NCI-H748 treated with DMSO at 0.1 percent for 48 hours (cell line): ENCODE measurements at regions not wholly inside any gene's neighbourhood (a gene's known extent, or its start where the extent isn't known, plus 50 kb on each side); places are given as distances from the start of the nearest gene placed in this dataset.
"Not testable (repeated sequence)": the region's sequence is repeated elsewhere in the genome, so short reads cannot be mapped to it uniquely, and the experiment has no call there.

ENCODE experiments used
- DNase-seq: peaks from one replicate; lab custom pipeline; 2025; lab: John Stamatoyannopoulos, UW

DNA sequence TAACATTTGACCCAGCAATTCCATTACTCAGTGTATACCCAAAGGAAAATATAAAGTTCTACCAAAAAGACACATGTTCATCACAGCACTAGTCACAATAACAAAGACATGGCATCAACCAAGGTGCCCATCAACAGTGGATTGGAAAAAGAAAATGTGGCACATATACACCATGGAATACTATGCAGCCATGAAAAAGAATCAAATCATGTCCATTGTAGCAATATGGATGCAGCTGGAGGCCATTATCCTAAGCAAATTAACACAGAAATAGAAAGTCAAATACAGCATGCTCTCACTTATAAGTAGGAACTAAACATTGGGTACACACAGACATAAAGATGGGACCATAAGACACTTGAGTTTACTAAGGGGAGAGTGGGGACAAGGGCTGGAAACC lies 441.9 kb upstream of the ID4 start:
- DNase-seq, result no peak

DNA sequence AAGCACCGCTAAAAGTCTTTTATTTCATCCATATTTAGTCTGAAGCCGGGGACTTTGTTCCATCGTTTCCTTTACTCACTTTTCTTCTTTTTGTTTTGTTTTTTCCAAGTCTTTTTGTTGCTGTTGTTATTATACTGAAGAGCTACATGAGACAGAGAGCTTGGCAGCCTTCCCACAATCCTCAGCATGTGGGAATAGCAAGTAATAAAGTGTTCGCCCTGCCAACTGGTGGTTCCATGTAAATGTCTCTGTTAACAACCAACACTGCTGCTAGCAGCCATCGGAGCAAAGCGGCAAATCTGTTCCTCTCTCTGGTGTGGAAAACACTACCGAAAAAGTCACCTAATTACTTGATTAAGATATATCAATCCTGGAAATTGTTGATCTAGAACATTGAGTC lies 437.8 kb upstream of the ID4 start:
- DNase-seq, result no peak

DNA sequence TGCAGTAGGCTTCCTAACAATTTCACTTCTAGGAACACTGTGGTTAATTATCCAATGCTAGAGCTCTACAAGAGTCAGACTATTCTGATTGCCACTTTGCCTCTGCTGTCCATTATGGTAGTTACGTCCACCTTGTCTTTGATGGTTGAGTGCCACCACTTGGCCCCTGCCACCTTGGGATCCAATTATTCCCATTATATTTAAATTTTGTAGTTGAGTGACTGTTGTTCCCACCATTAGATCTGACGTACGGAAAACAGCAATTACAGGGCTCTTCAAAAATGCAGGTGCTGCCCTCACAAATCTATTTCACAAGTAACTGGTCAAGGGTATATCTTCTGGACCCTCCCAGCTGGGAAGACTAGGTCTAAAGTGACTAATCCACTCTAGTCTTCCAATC lies 432.3 kb upstream of the ID4 start:
- not testable (repeated sequence) for DNase-seq

DNA sequence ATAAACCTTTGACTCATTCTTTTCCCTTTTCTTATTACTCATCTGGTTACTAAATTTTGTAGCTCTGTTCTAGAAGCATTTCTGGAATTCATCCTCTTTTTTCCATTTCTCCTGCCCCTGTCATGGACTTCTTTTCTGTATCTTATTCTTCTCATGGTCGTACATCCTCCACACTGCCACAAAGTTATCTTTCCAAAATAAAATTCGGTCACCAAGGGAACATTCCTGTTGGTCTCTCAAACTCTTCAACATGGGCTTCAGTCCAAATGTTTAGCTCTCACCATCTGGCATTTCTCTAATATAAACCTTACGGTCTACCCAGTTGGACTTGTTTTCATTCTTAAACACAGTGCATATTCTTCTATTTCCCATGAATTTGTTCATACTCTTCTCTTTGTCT lies 428.8 kb upstream of the ID4 start:
- DNase-seq, result no peak

DNA sequence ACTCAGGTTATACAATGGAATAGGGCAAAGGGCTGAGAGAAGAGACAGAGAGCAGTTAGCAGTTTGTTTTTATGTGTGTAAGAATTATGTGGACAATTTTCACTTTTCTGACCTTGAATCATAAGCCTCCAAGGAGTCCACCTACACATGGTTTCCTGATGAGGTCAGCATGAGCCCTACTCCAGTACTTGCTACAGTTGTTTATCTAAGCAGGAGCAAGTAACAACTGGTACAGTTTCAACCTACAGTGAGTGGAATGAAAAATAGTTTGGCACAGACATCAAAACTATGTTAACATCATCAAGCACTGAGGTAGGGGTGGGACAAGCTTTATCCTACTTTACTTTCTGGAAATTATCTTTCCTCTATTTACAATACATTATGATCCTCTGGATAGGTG lies 426.7 kb upstream of the ID4 start:
- DNase-seq, result no peak

DNA sequence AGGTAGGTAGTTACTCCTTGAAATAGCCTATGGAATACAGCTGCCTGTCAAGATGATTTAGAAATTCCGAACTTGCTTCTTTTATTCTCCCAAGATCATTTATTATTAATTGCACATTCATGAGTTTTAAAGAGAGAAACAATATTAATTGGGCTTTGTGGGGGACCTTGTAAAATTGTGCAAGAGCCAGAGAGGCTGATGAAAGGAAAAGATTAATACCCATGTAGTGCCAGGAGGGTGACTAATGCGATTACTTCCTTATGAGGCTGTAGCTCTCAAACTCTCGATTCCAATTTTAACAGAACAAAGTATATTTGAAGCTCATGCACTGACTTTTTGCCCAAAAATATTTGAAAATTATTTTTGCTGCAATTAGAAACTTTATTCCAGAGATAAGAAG lies 423.8 kb upstream of the ID4 start:
- no peak for DNase-seq

DNA sequence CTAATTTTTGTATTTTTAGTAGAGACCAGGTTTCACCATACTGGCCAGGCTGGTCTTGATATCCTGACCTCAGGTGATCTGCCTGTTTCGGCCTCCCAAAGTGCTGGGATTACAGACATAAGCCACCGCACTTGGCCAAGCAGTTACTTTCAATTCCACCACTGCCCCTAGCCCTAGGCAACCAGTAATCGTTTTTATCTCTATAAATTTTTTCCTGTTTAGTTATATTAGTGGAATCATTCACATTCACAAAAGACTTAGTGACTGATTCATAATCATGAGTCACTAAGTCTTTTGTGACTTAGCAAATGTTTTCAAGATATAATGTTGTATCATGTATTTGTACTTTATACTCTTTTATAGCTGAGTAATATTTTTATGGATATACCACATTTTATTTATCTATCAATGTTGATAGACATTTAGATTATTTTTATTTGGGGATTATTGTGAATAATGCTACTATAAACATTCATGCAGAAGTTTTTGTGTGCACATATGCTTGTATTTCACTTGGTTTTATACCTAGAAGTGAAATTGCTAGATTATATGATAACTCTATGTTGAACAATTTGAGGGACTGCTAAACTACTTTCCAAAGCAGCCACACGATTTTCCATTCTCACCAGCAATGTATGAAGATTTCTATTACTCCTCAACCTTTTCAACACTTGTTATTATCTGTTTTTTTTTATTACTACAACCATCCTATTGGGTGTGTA lies 421.4 kb upstream of the ID4 start:
- DNase-seq, result no peak

DNA sequence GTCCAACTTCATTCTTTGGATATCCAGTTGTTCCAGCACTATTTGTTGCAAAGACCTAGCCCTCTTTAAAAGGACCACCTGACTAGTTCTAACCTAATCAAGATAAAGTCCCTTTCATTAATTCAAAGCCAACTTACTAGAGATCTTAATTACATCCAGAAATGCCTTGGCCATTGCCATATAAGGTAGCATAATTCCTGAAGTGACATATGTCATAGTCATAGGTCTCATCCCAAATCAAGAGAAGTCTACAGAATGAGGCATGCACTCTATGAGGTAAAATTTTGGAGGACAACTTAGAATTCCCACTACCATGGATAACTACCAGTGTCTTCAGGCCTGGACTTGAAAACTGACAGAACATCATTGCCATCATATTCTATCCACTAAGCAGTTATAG lies 420.4 kb upstream of the ID4 start:
- DNase-seq, result no peak

DNA sequence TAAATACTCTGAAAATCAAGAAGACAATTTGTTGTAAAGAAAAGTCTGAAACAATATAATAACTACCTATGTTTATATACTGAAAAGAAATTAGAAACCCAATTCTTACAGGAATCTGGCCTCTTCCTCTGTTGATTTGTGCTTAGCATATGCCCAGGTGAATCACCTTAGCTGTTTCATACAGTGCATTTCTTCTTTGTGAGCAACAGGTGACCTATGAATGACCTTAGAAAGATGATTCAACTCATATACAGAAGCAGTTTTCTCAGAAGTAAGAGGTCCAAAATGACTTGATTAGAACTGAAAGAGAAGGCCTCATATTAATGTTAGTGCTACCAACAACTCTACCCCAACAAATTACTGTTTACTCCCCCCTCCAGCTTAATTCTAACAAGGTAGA lies 419.5 kb upstream of the ID4 start:
- DNase-seq, result no peak

DNA sequence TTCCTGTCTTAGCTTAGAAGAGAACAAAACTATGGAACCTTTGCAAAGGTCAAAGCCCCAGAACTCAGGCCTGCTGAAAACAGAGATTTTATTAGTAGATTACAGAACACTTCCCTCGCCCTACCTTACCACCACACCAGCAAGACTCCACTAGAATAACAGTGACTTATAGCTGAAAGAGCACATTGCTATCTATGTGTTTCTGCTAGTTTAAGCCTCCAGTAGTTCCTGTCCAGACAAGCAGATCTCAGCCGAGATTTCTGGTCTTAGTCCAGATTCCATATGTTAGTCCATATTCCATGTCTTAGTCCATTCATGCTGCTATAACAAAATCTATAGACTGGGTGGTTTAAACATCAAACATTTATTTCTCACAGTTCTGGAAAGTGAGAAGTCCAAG lies 412.3 kb upstream of the ID4 start:
- no peak for DNase-seq

DNA sequence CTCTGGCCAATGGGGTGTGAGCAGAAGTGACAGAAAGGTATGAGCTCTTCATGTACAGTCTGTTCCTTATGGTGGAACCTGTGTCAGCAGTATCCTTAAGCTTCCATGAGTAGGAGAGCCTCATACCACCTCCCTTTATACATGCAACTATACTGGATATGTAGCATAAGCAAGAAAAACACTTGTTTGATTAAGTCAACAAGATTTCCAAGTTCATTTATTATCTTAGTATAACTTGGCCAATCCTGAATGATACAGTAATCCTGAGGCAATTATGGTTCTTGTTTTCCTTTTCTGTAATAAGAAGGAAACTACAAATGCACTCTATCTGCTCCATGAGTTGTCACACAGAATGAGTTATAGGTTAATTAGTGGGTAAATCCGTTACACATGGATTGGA lies 409.6 kb upstream of the ID4 start:
- no peak for DNase-seq

DNA sequence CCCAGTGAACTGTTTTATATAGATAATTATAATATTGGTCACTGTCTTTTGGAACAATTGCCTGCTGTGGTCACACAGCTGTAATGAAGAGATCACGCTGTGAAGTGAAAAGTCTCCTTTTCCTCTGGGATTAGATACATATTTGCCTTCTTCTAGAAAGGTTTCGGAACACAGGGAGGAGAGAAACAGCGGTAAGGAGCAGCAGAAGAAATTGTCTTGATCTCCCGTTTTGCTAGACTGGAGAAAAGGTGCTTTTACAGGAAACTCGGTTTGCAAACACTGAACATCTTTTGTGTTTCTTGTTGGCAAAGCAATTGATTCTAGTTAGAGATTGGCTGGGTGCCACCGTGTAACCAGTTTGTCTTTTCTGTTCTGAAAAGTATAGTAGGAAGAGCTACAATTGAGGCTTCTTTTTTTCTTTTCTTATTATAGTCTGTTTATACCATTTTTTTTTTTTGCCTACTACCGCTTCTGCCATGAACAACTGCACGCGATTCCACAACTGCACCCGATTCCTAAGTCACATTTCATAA lies 404.1 kb upstream of the ID4 start:
- DNase-seq, result peak; percentile 37

DNA sequence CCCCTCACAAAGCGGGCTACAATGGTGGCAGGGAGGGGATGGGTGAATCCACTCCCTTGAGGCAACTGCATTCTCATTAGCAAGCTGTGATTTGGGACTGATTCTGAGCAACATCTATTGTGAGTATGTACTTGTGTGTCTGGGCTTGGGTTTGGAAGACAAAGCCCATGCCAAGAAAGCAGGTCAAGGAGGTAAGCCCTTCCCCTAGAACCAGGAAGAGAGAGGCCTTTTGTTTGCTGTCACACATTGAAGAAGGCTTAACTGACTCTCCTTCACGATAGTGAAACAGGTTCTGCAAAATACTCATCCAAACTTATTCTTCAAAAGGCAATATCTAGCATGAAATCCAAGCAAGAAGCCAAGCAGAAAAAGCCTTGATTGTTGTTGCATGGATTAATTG lies 403.1 kb upstream of the ID4 start:
- DNase-seq, result peak; percentile 11

DNA sequence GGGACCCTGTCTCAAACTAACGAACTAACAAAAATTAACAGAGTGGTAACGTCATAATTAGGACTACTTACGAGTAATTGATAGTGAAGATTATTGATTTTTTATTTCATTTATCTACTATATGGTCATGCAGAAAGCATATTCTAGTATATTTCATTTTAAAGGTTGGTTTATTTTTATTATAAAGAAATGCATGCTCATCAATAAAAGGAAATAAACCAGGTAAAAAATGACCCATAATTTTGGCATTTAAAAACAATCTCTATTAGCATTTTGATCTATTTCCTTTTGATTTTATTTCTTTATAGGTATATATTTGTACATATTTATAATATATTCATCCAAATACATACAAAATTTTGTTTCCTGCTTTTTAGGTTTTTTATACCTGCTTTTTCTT lies 401.4 kb upstream of the ID4 start:
- no peak for DNase-seq

DNA sequence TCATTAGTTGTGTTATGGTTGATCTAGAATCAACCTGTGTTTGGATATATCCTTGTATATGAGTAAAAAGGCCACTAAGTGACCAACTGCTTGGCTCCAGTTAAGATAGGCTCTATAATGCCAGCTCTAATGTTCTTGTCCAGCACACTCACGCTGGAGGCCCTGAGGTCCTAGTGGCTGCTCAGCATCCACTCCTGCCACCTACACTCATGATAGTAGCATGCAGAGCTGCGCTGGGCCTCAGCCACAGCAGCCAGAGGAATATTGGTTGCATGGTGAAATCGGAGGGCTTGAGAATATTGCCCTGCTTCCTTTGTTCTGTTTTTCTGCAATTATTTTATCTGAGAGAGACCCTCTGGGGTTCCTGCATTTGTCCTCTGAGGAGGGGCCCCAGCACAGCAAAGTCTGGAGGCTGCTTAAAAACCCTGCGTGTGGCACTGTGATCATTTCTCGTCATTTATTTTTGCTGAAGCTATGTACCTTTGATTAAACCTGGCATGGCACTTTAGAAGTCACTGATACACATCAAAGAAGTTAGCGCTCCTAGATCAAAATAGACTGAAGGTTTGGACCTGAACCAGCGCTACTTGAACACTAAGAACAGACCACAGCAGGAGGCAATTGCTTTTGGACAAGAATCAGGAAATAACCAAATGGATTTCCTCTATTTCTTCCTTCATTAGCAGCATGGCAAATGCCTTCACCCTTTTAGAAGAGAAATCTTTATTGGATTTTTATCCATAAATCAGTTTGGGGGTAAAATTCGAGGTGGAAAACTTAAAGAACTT lies 398.4 kb upstream of the ID4 start:
- no peak for DNase-seq

DNA sequence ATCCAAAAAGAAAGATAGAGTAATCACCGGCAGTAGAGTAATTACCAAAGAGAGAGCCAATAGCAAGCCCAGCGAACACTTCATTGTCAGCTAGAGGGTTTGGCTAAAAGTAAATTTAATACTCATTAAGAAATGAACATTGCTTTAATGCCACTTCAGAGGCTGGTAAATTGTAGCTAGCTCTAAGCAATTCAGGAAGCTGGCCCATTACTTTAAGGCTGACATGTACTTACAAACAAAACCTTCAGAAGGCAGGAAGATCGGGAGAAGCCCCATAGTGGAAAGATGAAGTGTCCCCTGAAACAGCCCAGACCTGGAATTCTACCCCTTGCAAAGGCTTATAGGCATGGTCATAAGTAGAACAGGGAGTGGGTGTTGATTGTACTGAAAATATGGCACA lies 396.6 kb upstream of the ID4 start:
- DNase-seq, result no peak

DNA sequence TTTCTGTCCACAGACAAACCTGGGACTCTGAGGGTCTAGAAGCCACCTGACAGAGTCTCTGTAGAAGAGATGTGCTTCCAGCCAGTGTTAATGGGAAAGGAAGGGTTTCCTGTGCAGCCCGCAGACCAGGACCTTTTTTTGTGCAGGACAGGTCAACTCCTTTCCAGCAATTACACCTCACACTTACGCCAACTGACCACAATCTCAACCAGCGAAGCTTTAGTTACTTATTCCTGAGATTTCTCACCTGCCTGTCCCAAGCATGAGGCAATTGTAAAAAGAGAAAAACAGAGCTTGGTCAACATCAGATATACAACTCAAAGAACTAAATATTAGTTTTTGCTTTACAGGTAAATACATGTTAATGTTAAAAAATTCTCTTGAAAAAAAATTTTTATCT lies 393.8 kb upstream of the ID4 start:
- DNase-seq, result no peak

DNA sequence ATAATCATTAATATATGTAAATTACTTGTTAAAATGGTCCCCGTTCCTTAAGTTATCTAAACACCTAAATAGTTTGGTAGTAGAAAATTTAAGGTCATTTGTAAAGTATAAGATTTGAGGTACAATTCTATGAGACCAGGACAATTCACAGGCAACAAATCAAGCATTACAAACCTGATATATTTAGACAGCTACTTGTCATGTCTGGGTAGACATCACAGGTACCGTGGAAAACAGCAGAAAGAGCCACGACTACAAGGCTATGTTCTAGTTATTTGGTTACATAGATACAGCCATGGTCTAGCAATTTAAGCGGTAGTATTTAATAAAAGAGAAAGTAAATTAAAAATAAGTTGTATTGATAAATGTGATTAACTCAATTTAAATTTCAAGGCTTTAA lies 393.1 kb upstream of the ID4 start:
- no peak for DNase-seq

DNA sequence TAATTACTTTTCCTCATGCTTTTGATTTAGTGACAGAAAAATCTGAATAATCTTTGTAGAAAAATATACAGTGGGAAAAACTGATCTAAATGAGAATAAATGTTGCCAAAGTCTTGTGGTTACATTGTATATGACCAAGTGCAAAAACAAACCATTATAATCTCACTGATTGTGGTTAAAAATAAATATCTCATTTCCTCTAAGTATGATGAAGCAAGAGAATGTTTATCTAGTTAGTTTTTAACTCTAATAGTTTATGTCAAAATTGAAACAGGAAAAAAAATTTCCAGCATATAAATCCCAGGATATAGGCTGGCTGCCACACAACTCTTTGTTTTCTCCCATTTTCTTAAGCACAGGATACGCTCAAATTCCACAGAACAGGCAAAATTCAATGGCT lies 392.7 kb upstream of the ID4 start:
- DNase-seq, result no peak

DNA sequence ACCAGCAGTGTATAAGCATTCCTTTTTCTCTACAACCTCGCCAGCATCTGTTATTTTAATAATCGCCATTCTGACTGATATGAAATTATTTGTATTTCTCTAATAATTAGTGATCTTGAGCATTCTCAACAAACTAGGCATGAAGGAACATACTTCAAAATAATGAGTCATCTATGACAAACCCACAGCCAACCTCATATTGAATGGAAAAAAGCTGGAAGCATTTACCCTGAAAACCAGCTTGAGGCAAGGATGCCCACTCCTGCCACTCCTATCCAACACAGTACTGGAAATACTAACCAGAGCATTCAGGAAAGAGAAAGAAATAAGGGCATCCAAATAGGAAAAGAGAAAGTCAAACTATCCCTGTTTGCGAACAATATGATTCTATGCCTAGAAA lies 390.6 kb upstream of the ID4 start:
- DNase-seq, result no peak

DNA sequence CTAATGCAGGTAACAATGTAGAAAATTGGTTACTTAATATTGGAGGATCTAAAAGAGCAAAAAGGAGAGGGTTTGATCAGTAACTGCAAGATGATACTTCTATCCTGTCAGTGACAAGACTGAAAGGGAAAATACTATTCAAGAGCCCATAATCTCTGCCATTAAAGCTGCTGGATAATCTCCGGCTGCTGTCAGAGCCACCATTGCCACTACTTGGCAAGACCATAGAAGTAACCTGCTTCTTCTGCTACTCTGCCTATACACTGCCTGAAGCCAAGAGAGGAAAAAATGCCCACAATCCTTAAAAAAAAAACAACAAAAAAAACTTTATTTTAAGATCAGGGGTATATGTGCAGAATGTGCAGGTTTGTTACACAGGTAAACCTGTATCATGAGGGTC lies 386.5 kb upstream of the ID4 start:
- DNase-seq, result no peak

DNA sequence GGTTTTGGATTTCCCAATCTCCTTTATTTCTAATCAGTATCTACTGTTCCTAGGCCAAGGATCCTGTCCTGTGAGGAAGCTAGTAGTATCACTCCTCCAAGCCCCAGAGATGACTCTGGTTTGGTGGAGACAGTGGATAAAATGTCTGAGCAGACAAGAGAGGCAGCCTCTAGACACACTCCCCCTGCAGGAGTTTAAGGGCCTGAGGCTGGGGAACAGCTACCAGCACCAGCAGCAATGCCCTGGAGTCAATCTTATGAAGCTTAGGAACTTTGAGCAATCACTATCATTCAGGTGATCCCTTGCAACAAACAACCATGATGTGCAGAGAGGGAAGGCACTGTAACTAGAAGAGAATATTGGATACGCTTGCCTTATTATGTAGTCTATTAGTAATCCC lies 384.7 kb upstream of the ID4 start:
- DNase-seq, result no peak

DNA sequence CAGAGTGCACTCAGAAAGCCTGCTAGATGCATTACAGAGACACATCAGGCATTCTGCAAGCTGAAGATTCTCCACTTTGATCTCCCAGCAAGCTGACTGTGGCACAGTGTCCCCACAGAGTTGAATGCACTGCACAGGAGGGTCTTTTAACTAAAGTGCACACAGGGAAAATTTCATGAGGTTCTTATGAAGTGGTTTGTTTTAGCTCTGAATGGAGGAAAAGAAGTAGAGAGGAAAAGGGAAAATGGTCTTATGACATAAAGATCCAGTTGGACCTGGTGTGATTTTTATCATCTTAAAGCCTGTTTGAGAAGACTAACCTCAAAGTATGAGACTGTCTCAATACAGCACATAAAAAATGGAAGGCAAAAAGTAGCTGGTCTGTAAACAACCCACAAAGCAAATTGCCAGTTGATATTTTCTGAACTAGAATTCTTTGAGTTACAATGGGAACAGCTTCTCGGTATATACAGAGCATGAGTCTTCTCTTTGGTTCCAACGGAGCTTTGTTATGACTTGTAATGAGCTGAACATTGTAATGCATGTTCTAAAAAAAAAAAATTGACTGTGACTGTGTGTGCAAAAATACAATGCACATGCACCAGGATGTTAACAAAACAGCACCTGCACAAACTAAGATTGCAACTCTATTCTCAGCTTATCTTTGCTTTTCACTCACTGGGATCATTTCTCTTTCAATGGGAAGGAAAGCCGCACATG lies 383.0 kb upstream of the ID4 start:
- DNase-seq, result no peak
